Inferior parietal cortex (tissue), 1 donor: ENCODE measurements at regions not wholly inside any gene's neighbourhood (a gene's known extent, or its start where the extent isn't known, plus 50 kb on each side); places are given as distances from the start of the nearest gene placed in this dataset.
A peak's percentile ranks its signal among the peaks of the same experiment; 100 is the strongest.

Experiments
- DNase-seq: peaks from one replicate; pipeline ENCODE4 v3.0.0-alpha.2; 2016; ENCODE audit errors: extremely low spot score

- no peak for DNase-seq
These were observed 103.4 kb downstream of the HLX start for GRCh38 chr1:220982686-220983085.

GRCh38 chr1:220983877-220984635 is 104.8 kb downstream of the HLX start:
- no peak for DNase-seq

GRCh38 chr1:220990427-220991339 is 111.4 kb downstream of the HLX start:
- no peak for DNase-seq

GRCh38 chr1:220991506-220991905 is 112.3 kb downstream of the HLX start:
- no peak for DNase-seq

- no peak for DNase-seq
These were observed 112.9 kb downstream of the HLX start for GRCh38 chr1:220991959-220992704.

- DNase-seq, result no peak
These were observed 113.4 kb downstream of the HLX start for GRCh38 chr1:220992705-220993052.

GRCh38 chr1:220994671-220995070 is 115.4 kb downstream of the HLX start:
- no peak for DNase-seq

GRCh38 chr1:220997791-220998190 is 118.5 kb downstream of the HLX start:
- no peak for DNase-seq

GRCh38 chr1:220999872-221000863 is 120.9 kb downstream of the HLX start:
- peak; percentile 13 for DNase-seq

GRCh38 chr1:221001167-221001566 is 121.9 kb downstream of the HLX start:
- DNase-seq, result no peak

GRCh38 chr1:221002601-221003000 is 123.4 kb downstream of the HLX start:
- DNase-seq, result no peak

- DNase-seq, result no peak
These were observed 131.9 kb downstream of the HLX start for GRCh38 chr1:221011145-221011544.

GRCh38 chr1:221012120-221012519 is 132.9 kb downstream of the HLX start:
- DNase-seq, result no peak

GRCh38 chr1:221013691-221014660 is 134.7 kb downstream of the HLX start:
- DNase-seq, result no peak

GRCh38 chr1:221015159-221015790 is 136.0 kb downstream of the HLX start:
- DNase-seq, result no peak

- no peak for DNase-seq
These were observed 137.5 kb downstream of the HLX start for GRCh38 chr1:221016751-221017150.

- no peak for DNase-seq
These were observed 139.2 kb downstream of the HLX start for GRCh38 chr1:221018414-221018813.

GRCh38 chr1:221022331-221022730 is 143.1 kb downstream of the HLX start:
- DNase-seq, result no peak

- no peak for DNase-seq
These were observed 144.2 kb downstream of the HLX start for GRCh38 chr1:221023482-221023881.
